H1 (cell line): ENCODE measurements at regions not wholly inside any gene's neighbourhood (a gene's known extent, or its start where the extent isn't known, plus 50 kb on each side); places are given as distances from the start of the nearest gene placed in this dataset.

Experiments
- CTCF ChIA-PET: fragments of 300-600 bp; sonication (Branson Sonifier 250); formaldehyde crosslinking; loops from one replicate; lab custom pipeline; 2021; ENCODE audit not compliant: partially characterized antibody; lab: Charles Lee
- POLR2A ChIA-PET: fragments of 300-600 bp; sonication (Branson Sonifier 250); formaldehyde crosslinking; loops from one replicate; lab custom pipeline; 2021; ENCODE audit warnings: inconsistent platforms; ENCODE audit not compliant: partially characterized antibody; lab: Charles Lee
- DNase-seq, 2 experiments: peaks; one replicate each; pipeline versions ENCODE4 v3.0.0 to v3.0.0-alpha.2; 2010 to 2022; ENCODE audit warnings: low spot score in 2 of 2, low read depth in 1 of 2, mixed read lengths in 1 of 2
- FAIRE-seq: peaks from 2 replicates; lab custom pipeline; 2011; peaks lifted over from hg19 to GRCh38; lab: Jason Lieb, UNC
- H2AFZ ChIP-seq: 2 replicates; pipeline ENCODE4 v1.8.1; 2012; ENCODE audit warnings: low read length, inconsistent platforms
- H2AK5ac ChIP-seq: 2 replicates; pipeline ENCODE4 v1.6.1; 2013; ENCODE audit warnings: low read depth, low read length
- H2BK120ac ChIP-seq: replicated peaks from 2 replicates; pipeline ENCODE3; 2013; ENCODE audit warnings: low read depth, low read length, inconsistent platforms
- H2BK12ac ChIP-seq: 2 replicates; pipeline ENCODE4 v1.6.1; 2013; ENCODE audit warnings: low read depth, low read length
- H2BK15ac ChIP-seq: 2 replicates; pipeline ENCODE4 v1.6.1; 2013; ENCODE audit warnings: low read length
- H2BK20ac ChIP-seq: 2 replicates; pipeline ENCODE4 v1.6.1; 2013; ENCODE audit warnings: low read length
- H2BK5ac ChIP-seq: 2 replicates; pipeline ENCODE4 v1.6.1; 2013; ENCODE audit warnings: low read depth, low read length
- H3K14ac ChIP-seq: 2 replicates; pipeline ENCODE4 v1.6.1; 2013; ENCODE audit warnings: inconsistent platforms; ENCODE audit not compliant: insufficient read length
- H3K18ac ChIP-seq: 2 replicates; pipeline ENCODE4 v1.6.1; 2013; ENCODE audit warnings: low read length; ENCODE audit errors: extremely low read depth
- H3K23ac ChIP-seq: 2 replicates; pipeline ENCODE4 v1.6.1; 2013; ENCODE audit warnings: inconsistent platforms; ENCODE audit not compliant: insufficient read length
- H3K23me2 ChIP-seq: 2 replicates; pipeline ENCODE4 v1.6.1; 2013; ENCODE audit warnings: low read depth, low read length
- H3K27ac ChIP-seq: 2 replicates; pipeline ENCODE4 v1.6.1; 2011; ENCODE audit warnings: low read depth, low read length, inconsistent platforms
- H3K27me3 ChIP-seq, 4 experiments: replicated peaks in 1 of 4; 1 replicate in 1 of 4; 2 replicates in 3 of 4; pipeline versions ENCODE4 v1.6.1 to v1.8.1; 2011 to 2013; ENCODE audit warnings: low read length in 3 of 4, mild to moderate bottlenecking in 3 of 4, inconsistent platforms in 2 of 4, mixed read lengths in 2 of 4, moderate library complexity in 1 of 4; ENCODE audit not compliant: control insufficient read depth in 3 of 4, insufficient read depth in 3 of 4; ENCODE audit errors: extremely low read depth in 1 of 4
- H3K36me3 ChIP-seq, 4 experiments: 2 replicates each; pipeline versions ENCODE4 v1.6.1 to v1.8.1; 2011 to 2013; ENCODE audit warnings: mild to moderate bottlenecking in 4 of 4, low read length in 3 of 4, moderate library complexity in 2 of 4, control low read depth in 1 of 4, inconsistent platforms in 1 of 4; ENCODE audit not compliant: insufficient read depth in 4 of 4, control insufficient read depth in 2 of 4
- H3K4ac ChIP-seq: replicated peaks from 2 replicates; pipeline ENCODE3; 2013; ENCODE audit warnings: low read length, low read depth, mixed read lengths, inconsistent platforms; ENCODE audit not compliant: insufficient read length
- H3K4me1 ChIP-seq, 4 experiments: replicated peaks in 1 of 4; 1 replicate in 1 of 4; 2 replicates in 3 of 4; pipeline versions ENCODE4 v1.6.1 to v1.8.1; 2011 to 2013; ENCODE audit warnings: low read length in 3 of 4, inconsistent platforms in 2 of 4, mixed read lengths in 1 of 4; ENCODE audit not compliant: insufficient read depth in 4 of 4, control insufficient read depth in 3 of 4
- H3K4me2 ChIP-seq, 2 experiments: 2 replicates each; pipeline versions ENCODE4 v1.6.1 to v1.8.1; 2011 to 2013; ENCODE audit warnings: low read depth in 2 of 2, low read length in 2 of 2, control low read depth in 1 of 2, inconsistent platforms in 1 of 2, mild to moderate bottlenecking in 1 of 2; ENCODE audit not compliant: insufficient read depth in 1 of 2
- H3K4me3 ChIP-seq, 4 experiments: fragments of 200-600, 300-600 bp in 1 of 4; sonication (generic), shearing (Covaris generic), sonication (Bioruptor Twin) in 1 of 4; 2 replicates each; pipeline versions ENCODE4 v1.5.1 to v1.8.1; 2011 to 2016; ENCODE audit warnings: low read length in 4 of 4, low read depth in 3 of 4, control low read depth in 2 of 4, inconsistent platforms in 2 of 4, mild to moderate bottlenecking in 2 of 4, mixed read lengths in 1 of 4, moderate library complexity in 1 of 4; ENCODE audit not compliant: insufficient read depth in 2 of 4; ENCODE audit errors: extremely low read depth in 1 of 4
- H3K56ac ChIP-seq: replicated peaks from 2 replicates; pipeline ENCODE3; 2013; ENCODE audit warnings: low read depth, mild to moderate bottlenecking, mixed read lengths, low read length, inconsistent platforms; ENCODE audit not compliant: insufficient read length
- H3K79me1 ChIP-seq: 2 replicates; pipeline ENCODE4 v1.6.1; 2013; ENCODE audit warnings: low read depth, low read length, control low read depth
- H3K79me2 ChIP-seq, 2 experiments: 2 replicates each; pipeline versions ENCODE4 v1.6.1 to v1.8.1; 2012 to 2013; ENCODE audit warnings: low read length in 2 of 2, mild to moderate bottlenecking in 2 of 2, inconsistent platforms in 1 of 2; ENCODE audit not compliant: insufficient read depth in 2 of 2, control insufficient read depth in 1 of 2
- H3K9ac ChIP-seq, 4 experiments: replicated peaks in 1 of 4; 1 replicate in 1 of 4; 2 replicates in 3 of 4; pipeline versions ENCODE4 v1.6.1 to v1.8.1; 2011 to 2013; ENCODE audit warnings: low read depth in 3 of 4, low read length in 3 of 4, control low read depth in 2 of 4, mild to moderate bottlenecking in 2 of 4, moderate library complexity in 2 of 4, inconsistent platforms in 1 of 4; ENCODE audit errors: extremely low read depth in 1 of 4
- H3K9me3 ChIP-seq, 2 experiments: 2 replicates each; pipeline versions ENCODE4 v1.6.1 to v1.8.1; 2012 to 2013; ENCODE audit warnings: mild to moderate bottlenecking in 2 of 2, moderate library complexity in 2 of 2, control low read depth in 1 of 2, inconsistent platforms in 1 of 2, low read depth in 1 of 2, low read length in 1 of 2, mixed read lengths in 1 of 2; ENCODE audit not compliant: insufficient read depth in 2 of 2
- H4K20me1 ChIP-seq, 2 experiments: replicated peaks in 1 of 2; 2 replicates each; pipeline versions ENCODE3 to v1.8.1; 2011 to 2013; ENCODE audit warnings: inconsistent platforms in 2 of 2, low read length in 2 of 2, mild to moderate bottlenecking in 1 of 2; ENCODE audit not compliant: insufficient read depth in 2 of 2, control insufficient read depth in 1 of 2
- H4K5ac ChIP-seq: 2 replicates; pipeline ENCODE4 v1.6.1; 2013; ENCODE audit warnings: low read length, low read depth, mixed read lengths, inconsistent platforms; ENCODE audit not compliant: insufficient read length
- H4K8ac ChIP-seq: 2 replicates; pipeline ENCODE4 v1.8.0; 2013; ENCODE audit warnings: mild to moderate bottlenecking, moderate library complexity, low read length, inconsistent platforms; ENCODE audit not compliant: insufficient read depth; ENCODE audit errors: extremely low read depth
- H4K91ac ChIP-seq: replicated peaks from 2 replicates; pipeline ENCODE3; 2013; ENCODE audit warnings: low read length, mixed read lengths, inconsistent platforms; ENCODE audit not compliant: insufficient read length
- FOSL1 ChIP-seq: IDR thresholded peaks from 2 replicates; pipeline ENCODE4 v1.6.1; 2011; ENCODE audit warnings: mild to moderate bottlenecking, low read depth, low read length, moderate library complexity; ENCODE audit not compliant: insufficient read depth
- SP1 ChIP-seq: IDR thresholded peaks from 2 replicates; pipeline ENCODE4 v1.6.1; 2011; ENCODE audit warnings: low read depth, low read length
- WGBS, 2 experiments: shearing (Covaris generic) in 1 of 2; methylation state at CpG; one replicate each; pipeline versions ENCODE4 v1.1.6 to v1.1.7; 2013 to 2015; ENCODE audit warnings: low lambda C conversion rate in 2 of 2, mixed read lengths in 2 of 2, inconsistent platforms in 1 of 2, low coverage in 1 of 2, missing lambda C conversion rate in 1 of 2; ENCODE audit not compliant: insufficient replicate concordance in 2 of 2, insufficient coverage in 1 of 2, insufficient read length in 1 of 2; ENCODE audit errors: extremely low coverage in 1 of 2, missing lambda C conversion rate in 1 of 2; 5-methylcytosine and 5-hydroxymethylcytosine counted together

DNA sequence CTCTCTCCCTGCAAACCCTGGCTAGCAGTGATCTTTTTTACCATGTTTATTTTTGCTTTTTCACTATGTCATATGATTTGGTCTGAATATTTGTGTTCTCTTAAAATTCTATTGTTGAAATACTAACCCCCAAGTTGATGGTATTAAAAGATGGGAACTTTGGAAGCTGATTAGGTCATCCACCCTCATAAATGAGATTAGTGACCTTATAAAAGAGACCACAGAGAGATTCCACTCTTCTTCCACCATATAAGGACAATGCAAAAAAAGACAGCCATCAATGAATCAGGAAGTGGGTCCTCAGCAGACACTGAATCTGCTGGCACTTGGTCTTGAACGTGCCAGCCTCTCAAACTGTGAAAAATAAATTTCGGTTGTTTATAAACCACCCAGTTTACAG is 112.8 kb upstream of the KCND2 start:
- ChIA-PET POLR2A (no interaction called here), CTCF (no interaction called here)
- no peak overlapping the region for H2AFZ ChIP-seq
- TF ChIP-seq SP1 (no peak), FOSL1 (no peak)
- H3K36me3 ChIP-seq = no peaks in the 10 kb centered on the region
- no peaks in the 10 kb centered on the region for H3K79me1 ChIP-seq
- H2BK12ac ChIP-seq = no peak overlapping the region
- no peak overlapping the region for H4K5ac ChIP-seq
- no peaks in the 10 kb centered on the region for H3K4me1 ChIP-seq
- H2BK120ac ChIP-seq = no peak overlapping the region
- H4K8ac ChIP-seq = no peak overlapping the region
- no peak overlapping the region for H3K9ac ChIP-seq
- no peak overlapping the region for H3K4me3 ChIP-seq
- H3K4ac ChIP-seq = no peak overlapping the region
- no peak overlapping the region for H4K91ac ChIP-seq
- no peak overlapping the region for H3K23ac ChIP-seq
- H2BK5ac ChIP-seq = no peak overlapping the region
- no peaks in the 10 kb centered on the region for H3K9me3 ChIP-seq
- no peak overlapping the region for H3K56ac ChIP-seq
- WGBS, 2 experiments = 94% methylated on average over 2 of the region's 2 CpGs; no CpG with 5 or more reads in 1 of the 2 experiments
- no peaks in the 10 kb centered on the region for H3K23me2 ChIP-seq
- no peak overlapping the region for H3K27ac ChIP-seq
- no peak overlapping the region for H2AK5ac ChIP-seq
- no peak overlapping the region for H3K18ac ChIP-seq
- no peak overlapping the region for H2BK15ac ChIP-seq
- no peak overlapping the region for H3K14ac ChIP-seq
- FAIRE-seq = no peak
- H3K27me3 ChIP-seq = no peaks in the 10 kb centered on the region
- no peaks in the 10 kb centered on the region for H4K20me1 ChIP-seq
- DNase-seq = no peak
- H3K79me2 ChIP-seq = no peaks in the 10 kb centered on the region
- no peak overlapping the region for H2BK20ac ChIP-seq
- no peak overlapping the region for H3K4me2 ChIP-seq
